ENCODE measurements at regions not wholly inside any gene's neighbourhood (a gene's known extent, or its start where the extent isn't known, plus 50 kb on each side); places are given as distances from the start of the nearest gene placed in this dataset.

GRCh38 chr6:78025502-78025901, 372.7 kb downstream of the MEI4 start:
- no peak for DNase-seq (ENCODE audit: low spot score in 2 of 2)
- Histone ChIP-seq H3K27me3 (no peaks in the 10 kb centered on the region), H3K9me3 (no peaks in the 10 kb centered on the region), H3K4me3 (no peak overlapping the region), H3K36me3 (no peaks in the 10 kb centered on the region), H3K4me1 (no peaks in the 10 kb centered on the region), H3K27ac (no peak overlapping the region)
- intact Hi-C loops (cut with DNase I; ENCODE audit: low total_unique reads), result no loop called here
- TF ChIP-seq, protein P1, sequence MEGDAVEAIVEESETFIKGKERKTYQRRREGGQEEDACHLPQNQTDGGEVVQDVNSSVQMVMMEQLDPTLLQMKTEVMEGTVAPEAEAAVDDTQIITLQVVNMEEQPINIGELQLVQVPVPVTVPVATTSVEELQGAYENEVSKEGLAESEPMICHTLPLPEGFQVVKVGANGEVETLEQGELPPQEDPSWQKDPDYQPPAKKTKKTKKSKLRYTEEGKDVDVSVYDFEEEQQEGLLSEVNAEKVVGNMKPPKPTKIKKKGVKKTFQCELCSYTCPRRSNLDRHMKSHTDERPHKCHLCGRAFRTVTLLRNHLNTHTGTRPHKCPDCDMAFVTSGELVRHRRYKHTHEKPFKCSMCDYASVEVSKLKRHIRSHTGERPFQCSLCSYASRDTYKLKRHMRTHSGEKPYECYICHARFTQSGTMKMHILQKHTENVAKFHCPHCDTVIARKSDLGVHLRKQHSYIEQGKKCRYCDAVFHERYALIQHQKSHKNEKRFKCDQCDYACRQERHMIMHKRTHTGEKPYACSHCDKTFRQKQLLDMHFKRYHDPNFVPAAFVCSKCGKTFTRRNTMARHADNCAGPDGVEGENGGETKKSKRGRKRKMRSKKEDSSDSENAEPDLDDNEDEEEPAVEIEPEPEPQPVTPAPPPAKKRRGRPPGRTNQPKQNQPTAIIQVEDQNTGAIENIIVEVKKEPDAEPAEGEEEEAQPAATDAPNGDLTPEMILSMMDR (IDR thresholded peaks at IDR 0.05), result no peak
- TF ChIP-seq POLR2AphosphoS5 (IDR thresholded peaks at IDR 0.05) (no peak), POLR2A (IDR thresholded peaks at IDR 0.05) (no peak)

- H3K4me3 ChIP-seq, result no peak overlapping the region
- H3K27me3 ChIP-seq, result no peaks in the 10 kb centered on the region
- no peaks in the 10 kb centered on the region for H3K36me3 ChIP-seq
- H3K4me1 ChIP-seq, result no peaks in the 10 kb centered on the region
- H3K9me3 ChIP-seq, result no peaks in the 10 kb centered on the region
- DNase-seq (ENCODE audit: low spot score in 2 of 2), result no peak
- no peak overlapping the region for H3K27ac ChIP-seq
- TF ChIP-seq POLR2AphosphoS5 (IDR thresholded peaks at IDR 0.05) (no peak), POLR2A (IDR thresholded peaks at IDR 0.05) (no peak)
- TF ChIP-seq, protein P1 (IDR thresholded peaks at IDR 0.05), result no peak
- intact Hi-C loops (cut with DNase I; ENCODE audit: low total_unique reads), result no loop called here
These were observed 378.4 kb downstream of the MEI4 start for GRCh38 chr6:78031228-78031627.

GRCh38 chr6:78059171-78059570, 406.3 kb downstream of the MEI4 start:
- no peak overlapping the region for H3K4me3 ChIP-seq
- no peak for DNase-seq (ENCODE audit: low spot score in 2 of 2)

GRCh38 chr6:78062993-78063392, 410.2 kb downstream of the MEI4 start:
- Histone ChIP-seq H3K27me3 (no peaks in the 10 kb centered on the region), H3K9me3 (no peaks in the 10 kb centered on the region), H3K4me1 (no peaks in the 10 kb centered on the region), H3K36me3 (no peaks in the 10 kb centered on the region), H3K4me3 (no peak overlapping the region), H3K27ac (no peak overlapping the region)
- intact Hi-C loops (cut with DNase I; ENCODE audit: low total_unique reads), result no loop called here
- no peak for DNase-seq (ENCODE audit: low spot score in 2 of 2)
- TF ChIP-seq POLR2AphosphoS5 (IDR thresholded peaks at IDR 0.05) (no peak), POLR2A (IDR thresholded peaks at IDR 0.05) (no peak)
- TF ChIP-seq, protein P1 (IDR thresholded peaks at IDR 0.05), result no peak

More at GRCh38 chr6:78059171-78059570, 406.3 kb downstream of the MEI4 start:
- Histone ChIP-seq H3K27me3 (no peaks in the 10 kb centered on the region), H3K9me3 (no peaks in the 10 kb centered on the region), H3K36me3 (no peaks in the 10 kb centered on the region), H3K4me1 (no peaks in the 10 kb centered on the region), H3K27ac (no peak overlapping the region)
- TF ChIP-seq POLR2AphosphoS5 (IDR thresholded peaks at IDR 0.05) (no peak), POLR2A (IDR thresholded peaks at IDR 0.05) (no peak)
- TF ChIP-seq, protein P1 (IDR thresholded peaks at IDR 0.05), result no peak
- intact Hi-C loops (cut with DNase I; ENCODE audit: low total_unique reads), result no loop called here

DNA sequence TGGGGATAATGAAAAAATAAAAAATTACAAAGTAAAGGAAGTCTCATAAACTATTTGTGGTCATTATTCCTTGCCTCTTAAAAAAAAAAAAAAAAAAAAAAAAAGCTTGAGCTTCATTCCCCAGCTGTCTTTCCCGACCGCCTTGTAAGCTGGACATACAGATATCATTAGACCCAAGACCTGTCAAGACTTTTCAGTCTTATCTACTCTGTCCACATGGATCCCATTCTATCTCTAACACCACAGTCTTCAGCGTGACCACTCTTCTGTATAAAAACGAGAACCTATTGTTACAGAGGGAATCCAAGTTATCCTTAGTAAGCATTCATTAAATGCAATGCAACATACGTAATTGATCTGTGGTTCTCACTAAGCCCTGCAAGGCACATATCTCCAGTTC, 423.5 kb downstream of the MEI4 start:
- TF ChIP-seq, protein P1 (IDR thresholded peaks at IDR 0.05), result no peak
- TF ChIP-seq POLR2AphosphoS5 (IDR thresholded peaks at IDR 0.05) (no peak), POLR2A (IDR thresholded peaks at IDR 0.05) (no peak)
- Histone ChIP-seq H3K9me3 (no peaks in the 10 kb centered on the region), H3K27ac (no peak overlapping the region), H3K27me3 (no peaks in the 10 kb centered on the region), H3K4me3 (no peak overlapping the region), H3K4me1 (no peaks in the 10 kb centered on the region), H3K36me3 (no peaks in the 10 kb centered on the region)
- intact Hi-C loops (cut with DNase I; ENCODE audit: low total_unique reads), result no loop called here
- no peak for DNase-seq (ENCODE audit: low spot score in 2 of 2)

Measured in breast epithelium (tissue), 4 donors.